ENCODE measurements at regions not wholly inside any gene's neighbourhood (a gene's known extent, or its start where the extent isn't known, plus 50 kb on each side); places are given as distances from the start of the nearest gene placed in this dataset.
"Not testable (repeated sequence)": the region's sequence is repeated elsewhere in the genome, so short reads cannot be mapped to it uniquely, and the experiment has no call there.

DNA sequence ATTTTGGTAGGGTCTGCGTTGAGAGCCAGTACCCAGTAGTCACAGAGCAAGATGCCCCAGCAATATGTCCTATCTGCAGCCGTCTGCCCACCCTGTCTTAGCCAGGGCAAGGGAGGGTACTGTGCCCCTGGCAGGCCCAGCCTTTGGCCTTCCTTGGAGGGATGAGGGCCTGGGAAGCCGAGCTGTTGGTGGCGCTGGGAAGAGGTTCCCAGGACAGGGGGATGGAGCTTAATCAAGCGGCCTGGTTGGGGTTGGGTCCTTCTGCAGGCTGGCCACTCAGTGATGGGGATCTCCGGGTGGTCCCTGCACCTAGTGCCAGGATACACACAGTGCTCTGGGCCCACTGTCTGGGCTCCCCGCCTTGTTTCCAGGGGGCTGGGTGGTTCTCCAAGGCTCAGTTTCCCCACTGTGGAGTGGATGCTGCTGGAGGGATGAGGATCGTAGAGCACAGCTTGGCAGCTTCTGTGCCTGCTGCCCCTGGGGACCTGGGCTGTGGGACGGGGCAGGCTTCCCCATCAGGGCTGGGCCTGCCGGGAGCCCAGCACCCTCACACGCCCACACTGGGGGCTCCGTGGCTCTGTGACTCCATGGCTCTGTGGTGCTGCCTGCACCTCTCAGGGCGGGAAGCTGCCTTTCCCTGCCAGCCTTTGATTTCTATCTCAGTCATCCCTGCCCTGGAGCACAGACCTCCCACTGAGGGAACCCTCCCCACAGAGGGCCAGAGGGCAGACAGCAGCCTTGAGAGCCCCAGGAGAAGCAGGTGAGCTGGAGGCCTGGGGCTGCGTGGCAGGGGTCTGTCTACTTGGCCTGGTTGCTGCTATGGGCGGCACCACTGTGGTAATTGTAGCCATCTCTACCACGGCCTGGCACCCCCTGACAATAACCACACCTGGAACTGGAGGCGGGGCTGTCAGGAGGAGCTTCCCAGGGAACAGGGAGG, 357.0 kb downstream of the TMEM121 start:
- DNase-seq: no peak

DNA sequence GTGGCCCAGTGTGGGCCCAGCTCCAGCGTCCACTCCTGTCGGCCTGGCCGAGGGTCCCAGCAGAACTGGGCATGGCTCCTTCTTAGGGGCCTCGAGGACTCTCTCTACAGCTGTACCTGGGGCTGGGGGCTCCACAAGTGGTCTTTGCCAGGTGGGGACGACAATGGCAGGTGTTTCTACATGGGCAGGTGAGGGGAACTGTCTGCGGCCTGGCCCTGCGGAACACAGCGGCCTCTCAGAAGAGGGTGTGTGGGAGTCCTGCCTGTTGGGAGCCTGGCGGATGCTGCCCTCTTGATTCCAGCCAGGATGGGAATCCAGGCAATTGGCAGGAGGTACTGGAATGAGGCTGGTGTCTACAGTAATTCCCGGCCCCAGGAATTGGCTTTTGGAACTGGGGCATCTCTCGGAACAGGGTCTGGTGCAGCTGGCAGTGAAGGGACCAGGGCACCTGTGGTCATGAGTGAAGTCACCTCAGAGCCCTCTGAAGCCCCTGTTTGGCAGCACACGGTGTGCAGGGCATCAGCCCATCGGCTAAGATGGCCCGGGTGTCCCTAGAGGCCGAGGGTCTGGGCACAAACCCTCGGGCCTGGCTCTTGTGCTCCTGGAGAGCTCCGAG, 357.9 kb downstream of the TMEM121 start:
- DNase-seq: not testable (repeated sequence)

DNA sequence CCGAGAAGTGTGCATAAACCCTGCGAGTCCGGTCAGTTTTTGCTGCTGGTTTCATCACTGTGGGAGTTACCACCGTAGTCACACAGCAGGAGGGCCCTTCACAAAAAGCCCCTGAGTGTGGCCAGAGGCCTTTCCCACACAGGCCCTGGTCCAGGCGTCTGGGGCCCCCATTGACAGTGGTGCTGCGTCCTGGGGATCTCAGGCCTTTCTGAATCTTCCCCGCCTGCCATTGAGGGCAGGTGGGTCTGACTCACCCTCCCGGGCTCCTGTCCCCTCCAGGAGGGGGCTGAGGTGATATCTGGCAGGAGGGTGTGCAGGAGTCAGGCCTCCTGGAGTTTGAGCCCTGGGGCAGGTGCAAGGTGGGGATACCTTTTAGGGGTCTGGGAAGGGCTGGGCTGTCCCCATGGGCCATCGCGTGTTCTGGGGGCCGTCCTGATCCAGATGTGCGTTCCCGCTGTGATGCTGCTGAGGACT, 358.5 kb downstream of the TMEM121 start:
- no peak for DNase-seq

DNA sequence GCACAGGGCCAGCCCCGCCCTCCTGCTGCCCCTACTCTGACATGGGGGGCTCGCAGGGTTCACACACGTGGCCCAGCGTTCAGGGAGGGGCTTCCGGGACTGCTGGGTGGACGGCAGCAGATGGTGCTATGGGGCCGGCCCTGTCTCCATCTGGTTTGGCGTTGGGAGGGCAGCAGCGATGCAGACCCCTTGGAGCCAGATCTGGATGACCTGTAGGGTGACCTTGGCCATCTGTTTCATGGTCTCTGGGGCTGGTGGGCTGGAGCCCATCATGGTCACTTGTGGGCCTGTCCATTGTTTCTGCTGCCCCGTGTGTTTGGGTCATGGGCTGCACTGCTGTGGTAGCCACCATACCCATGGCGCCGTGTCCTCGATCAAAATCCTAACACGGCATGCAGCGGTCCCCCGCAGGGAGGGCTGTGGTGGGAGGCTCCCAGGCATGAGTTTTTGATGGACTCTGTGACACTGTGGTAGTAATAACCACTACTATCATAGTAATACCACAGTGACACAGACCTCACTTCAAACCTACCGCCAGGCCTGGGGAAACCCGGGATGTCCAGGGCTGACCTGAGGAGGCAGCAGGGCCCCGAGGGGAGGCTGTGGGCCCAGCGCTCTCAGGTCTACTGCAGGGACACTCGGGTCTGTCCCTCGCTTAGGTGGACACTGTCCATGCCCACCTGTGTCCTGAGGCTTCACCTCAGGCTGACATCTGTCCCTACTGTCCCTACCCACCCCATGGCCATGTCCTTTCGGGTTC, 359.4 kb downstream of the TMEM121 start:
- no peak for DNase-seq

DNA sequence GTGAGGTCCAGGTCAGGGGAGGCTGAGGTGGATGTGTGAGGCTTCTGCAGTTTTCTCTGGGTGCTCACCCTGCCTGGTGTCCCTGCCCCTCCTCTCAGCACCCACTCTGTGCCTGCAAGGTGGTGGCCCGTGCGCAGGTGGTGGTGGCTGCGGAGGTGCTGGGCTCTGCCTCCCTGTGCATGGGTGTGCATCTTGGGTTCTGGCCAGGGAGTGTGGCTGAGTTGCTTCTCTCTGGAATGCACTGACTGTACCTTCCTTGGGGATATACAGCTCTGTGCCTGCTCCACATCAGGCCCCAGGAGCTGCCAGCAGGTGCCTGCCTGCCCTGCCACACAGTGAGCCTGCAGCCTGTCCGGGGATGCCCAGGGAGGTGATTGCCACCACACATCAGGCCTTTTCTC, 360.4 kb downstream of the TMEM121 start:
- not testable (repeated sequence) for DNase-seq

DNA sequence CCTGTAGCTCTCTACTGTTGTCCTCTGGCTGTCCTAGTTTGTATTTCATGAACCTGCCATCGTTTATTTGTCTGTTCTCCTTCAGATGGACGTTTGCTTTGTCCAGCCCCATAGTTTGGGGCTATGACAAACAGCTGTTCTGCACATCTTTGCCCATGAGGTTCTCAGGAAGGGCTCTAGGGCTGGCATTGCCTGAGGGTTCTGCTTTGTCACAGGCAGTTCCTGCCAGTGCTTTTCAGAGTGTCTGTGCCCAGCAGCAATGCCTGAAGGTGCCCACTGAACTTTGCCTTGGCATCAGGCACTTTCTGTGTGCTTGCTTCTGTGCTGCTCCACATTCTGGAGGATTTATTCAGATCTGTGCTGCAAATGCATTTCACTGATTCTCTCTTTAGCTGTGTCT, 361.3 kb downstream of the TMEM121 start:
- no peak for DNase-seq

DNA sequence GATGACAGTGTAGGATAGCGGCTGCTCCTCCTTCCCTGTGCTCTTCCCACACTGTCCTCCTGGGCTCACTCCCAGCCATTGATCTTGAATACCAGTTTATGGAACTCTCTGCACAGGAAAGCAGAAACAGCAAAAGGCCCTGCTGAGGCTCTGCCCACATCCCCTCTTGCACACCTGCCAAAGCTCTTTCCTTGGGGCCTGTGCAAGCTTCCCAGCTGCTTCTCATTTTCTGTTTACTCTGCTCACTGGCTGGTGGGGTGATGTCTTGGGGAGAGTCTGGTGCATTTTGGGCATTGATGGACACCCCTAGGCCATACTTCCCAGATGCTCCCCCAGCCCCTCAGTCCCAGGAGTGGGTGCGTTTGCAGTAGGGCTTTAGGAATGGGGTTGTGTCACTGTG, 361.8 kb downstream of the TMEM121 start:
- DNase-seq: no peak

DNA sequence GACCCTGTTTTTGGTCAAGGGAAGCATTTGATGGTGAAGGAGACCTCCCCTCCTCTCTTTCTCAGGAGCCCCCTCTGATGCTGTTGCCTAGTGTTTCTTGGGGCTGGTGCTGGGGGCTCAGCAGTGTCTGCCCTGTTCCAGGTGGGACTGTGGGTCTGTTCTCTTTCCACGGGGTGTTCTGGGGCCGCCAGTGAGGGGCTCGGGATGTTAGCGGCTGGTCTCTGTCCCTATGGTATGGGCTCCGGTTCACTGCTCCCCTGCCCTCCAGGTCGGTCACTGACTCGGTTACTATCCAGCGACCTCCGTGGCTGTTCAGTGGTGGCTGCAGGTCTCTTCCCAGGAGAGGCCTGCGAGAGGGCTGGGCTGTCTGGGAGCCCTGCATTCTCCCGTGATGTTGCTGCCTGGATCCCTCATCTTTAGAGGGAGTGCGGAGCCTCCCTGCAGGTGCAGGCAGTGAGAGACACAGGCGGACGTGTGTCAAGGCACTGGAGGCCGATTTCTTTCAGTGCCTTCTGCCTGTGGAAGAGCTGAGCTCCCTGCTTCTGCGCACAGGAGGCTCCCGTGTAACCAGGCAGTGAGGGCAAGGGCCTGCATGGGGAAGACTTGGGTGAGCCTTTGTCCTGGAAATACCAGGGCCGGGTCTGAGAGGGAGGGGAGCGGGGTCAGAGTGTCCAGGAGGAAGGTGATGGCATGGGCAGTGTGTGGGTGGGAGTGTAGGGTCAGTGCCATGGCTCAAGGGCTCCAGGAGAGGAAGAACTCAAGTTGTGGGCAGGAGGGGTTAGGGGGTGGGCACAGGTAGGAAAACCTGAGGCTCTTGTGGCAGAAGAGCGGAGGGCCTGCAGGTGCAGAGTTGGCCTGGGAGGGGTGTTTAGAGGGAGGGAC, 362.6 kb downstream of the TMEM121 start:
- no peak for DNase-seq

DNA sequence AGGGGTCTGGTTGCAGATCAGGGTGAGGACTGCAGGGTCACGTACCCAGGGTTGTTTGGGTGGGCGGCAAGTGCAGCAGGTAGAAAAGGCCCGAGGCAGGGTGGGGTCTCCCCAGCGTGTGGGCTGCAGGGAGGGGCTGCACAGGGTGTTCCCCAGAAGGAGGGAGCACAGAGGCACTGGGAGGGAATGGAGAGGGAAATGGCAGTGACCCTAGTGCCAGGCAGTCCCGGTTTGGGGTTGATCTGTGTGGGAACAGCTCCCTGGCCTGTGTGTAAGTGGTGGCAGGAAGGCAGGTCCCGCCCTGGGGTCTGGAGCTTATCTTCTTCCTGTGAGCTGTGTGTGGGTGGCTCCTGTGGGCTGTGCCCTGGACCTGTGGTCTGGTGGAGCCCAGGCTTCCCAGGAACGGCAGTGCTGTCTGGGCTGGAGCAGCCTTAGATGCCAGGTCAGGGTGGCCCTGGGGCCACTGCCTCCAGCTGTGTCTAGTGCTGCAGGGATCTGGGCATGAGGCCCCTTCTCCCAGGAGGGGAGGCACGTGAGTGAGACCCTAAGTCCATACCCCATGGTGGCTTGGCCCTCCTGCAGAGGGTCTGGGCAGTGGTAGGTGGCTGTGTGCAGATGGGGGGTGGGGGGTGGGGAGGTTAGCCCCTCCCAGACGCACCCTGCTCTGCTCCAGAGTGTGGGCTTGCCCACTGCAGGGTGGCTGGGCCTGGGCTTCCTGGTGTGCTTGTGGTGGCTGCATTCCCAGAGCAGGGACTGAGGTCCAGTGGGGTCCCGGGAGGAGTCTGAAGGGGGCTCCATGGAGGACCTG, 363.5 kb downstream of the TMEM121 start:
- no peak for DNase-seq

DNA sequence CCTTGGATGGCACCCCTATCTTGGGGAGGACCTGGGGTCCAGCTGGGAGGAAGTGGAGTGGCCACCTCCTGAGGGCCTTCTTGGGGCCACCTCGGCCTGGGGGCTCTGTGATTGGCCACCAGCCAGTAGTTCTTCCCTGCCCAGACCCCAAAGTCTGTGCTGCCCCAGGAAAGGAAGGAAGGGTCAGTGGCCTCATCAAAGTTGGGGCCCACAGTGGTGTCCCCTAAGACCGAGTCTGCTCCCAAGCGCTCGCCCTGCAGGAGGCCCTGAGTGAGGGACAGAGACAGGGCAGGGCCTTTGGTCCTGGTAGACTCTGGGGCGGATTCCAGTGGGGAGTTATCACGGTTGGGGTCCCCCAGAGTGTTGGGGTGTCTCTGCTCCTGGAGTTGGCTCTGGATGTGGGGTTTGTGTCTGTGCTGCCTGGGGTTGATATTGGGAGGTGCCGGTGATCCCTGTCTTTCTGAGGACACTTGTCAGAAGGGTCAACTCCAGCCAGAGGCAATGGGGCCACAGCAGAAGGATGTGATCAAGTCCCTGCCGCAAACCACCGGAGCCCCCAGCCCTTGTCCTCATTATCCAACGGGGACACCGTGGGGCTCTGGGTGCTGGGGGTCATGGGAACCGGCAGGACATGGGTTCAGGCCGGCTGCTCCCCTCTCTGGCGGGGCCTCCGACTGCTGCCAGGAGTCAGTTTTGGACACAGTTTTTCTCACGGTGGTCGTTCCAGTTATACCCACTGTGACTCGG, 364.3 kb downstream of the TMEM121 start:
- DNase-seq: no peak

DNA sequence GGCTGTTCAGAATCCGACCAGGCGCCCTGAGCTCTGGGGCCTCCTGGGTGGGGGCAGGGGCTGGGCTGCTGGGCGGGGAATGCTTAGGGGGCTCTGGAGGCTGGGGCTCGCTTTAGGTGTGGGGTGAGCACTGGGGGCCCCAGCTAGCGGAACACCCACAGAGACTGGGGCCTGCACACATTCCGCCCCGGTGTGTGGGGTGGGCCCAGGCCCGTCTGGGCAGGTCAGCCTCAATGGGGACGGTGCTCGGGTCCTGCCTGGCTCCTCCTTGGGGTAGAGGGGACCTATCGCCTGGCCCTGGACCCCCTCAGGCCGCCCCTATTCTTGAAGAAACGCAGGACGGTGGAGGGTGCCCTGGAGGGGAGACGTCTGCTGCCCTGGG, 364.8 kb downstream of the TMEM121 start:
- DNase-seq: no peak

DNA sequence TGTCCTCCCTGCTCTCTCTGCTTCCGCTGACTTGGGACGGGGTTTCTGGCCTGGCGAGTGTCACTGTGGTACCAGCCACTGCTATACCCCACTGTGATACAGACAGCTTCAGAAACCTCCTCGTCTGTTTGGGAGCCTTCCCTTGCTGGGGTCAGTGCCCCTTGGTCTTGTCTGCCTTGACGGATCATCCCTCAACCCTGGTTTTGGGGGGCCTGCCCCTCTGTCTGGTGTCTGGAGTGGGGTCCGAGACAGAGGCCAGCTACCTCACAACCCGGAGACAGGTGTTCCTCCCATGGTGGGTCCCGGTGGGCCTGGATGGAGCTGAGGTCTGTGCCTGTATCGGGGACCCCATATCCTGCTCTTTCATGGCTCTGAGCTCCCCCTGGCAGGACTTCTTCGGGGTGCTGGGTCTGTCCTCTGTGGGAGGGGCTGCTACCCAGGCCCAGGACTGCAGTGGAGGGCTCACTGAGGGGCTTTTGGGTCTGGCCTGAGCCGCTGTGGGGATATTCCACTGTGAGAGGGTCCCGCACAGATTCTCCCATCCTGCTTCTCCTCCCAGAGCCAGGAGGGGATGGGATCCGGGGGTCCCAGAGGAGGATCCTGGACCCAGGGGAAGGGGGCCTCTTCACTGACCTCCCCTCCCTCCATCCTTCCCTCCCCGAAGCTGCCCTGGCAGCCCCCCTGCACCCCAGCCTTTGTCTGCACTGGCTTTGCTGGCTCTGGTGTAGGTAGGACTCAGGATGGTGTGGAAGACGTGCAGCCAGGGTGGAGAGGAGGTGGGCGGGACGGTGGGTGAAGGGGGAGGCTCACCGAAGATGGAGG, 365.5 kb downstream of the TMEM121 start:
- DNase-seq: no peak

DNA sequence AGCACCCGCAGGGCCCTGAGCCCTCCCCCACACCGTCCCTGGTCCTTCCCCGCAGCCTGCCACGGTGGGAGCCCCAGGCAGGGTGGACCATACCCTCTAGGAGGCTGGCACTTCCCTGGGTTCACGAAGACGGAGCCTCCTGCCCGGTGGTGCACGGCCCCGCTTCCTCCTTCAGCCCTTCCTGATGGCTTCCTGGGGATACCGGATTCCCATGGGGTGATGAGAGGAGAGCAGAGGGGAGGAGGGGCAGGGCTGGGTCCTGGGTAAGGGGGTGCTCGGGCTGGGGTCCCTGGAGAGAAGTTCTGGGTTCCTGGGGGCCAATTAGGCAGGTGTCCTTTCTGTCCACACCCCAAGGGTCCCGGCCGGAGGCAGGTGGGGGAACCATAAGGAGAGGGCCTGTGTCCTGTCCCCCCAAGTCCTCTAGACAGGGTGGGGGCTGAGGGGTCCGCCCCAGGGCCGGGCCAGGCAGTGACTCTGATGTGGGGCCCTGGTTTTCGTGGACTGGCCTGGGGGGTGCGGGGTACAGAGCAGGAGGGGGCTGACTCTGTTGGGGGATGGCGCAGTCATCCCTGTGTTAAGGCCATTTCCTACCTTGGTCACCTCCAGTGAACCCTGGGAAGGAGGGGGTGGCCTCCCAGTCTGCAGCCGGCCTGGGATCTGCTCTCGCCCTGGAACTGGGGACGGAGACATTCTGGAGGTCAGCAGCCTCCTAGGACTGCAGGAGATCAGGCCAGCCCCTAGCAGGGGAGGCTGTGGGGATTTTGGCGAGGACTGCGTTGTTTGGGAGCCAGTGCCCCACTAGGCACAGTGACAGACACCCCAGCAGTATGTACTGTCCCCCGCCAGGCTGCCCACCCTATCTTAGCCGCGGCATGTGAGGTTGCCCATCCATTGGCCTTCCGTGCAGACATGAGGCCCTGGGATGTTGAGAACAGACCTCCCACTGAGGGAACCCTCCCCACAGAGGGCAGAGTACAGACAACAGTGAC, 366.4 kb downstream of the TMEM121 start:
- DNase-seq: not testable (repeated sequence)

DNA sequence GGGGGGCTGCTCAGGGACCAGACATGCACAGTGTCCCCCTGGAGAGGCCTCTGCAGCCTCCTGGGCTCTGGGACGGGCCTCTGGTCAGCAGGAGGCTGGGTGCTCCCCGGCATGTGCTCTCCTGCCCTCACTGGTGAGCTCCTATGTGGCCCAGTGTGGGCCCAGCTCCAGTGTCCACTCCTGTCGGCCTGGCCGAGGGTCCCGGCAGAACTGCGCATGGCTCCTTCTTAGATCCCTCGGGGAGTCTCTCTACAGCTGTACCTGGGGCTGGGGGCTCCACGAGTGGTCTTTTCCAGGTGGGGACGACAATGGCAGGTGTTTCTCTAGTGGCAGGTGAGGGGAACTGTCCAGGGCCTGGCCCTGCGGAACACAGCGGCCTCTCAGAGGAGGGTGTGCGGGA, 367.3 kb downstream of the TMEM121 start:
- not testable (repeated sequence) for DNase-seq

DNA sequence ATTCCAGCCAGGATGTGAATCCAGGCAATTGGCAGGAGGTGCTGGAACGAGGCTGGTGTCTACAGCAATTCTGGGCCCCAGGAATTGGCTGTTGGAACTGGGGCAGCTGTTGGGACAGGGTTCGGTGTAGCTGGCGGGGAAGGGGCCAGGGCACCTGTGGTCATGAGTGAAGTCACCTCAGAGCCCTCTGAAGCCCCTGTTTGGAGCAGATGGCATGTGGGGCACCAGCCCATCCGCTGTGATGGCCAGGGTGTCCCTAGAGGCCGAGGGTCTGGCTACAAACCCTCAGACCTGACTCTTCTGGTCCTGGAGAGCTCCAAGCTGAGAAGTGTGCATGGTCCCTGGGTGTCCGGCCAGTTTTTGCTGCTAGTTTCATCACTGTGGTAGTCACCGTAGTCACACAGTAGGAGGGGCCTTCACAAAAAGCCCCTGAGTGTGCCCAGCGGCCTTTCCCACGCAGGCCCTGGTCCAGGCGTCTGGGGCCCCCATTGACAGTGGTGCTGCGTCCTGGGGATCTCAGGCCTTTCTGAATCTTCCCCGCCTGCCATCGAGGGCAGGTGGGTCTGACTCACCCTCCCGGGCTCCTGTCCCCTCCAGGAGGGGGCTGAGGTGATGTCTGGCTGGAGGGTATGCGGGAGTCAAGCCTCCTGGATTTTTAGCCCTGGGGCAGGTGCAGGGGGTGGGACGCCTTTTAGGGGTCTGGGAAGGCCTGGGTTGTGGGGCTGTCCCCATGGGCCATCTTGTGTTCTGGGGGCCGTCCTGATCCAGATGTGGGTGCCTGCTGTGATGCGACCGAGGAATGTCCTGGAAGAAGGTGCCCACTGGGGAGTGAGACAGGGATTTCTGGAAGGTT, 368.0 kb downstream of the TMEM121 start:
- DNase-seq: no peak

DNA sequence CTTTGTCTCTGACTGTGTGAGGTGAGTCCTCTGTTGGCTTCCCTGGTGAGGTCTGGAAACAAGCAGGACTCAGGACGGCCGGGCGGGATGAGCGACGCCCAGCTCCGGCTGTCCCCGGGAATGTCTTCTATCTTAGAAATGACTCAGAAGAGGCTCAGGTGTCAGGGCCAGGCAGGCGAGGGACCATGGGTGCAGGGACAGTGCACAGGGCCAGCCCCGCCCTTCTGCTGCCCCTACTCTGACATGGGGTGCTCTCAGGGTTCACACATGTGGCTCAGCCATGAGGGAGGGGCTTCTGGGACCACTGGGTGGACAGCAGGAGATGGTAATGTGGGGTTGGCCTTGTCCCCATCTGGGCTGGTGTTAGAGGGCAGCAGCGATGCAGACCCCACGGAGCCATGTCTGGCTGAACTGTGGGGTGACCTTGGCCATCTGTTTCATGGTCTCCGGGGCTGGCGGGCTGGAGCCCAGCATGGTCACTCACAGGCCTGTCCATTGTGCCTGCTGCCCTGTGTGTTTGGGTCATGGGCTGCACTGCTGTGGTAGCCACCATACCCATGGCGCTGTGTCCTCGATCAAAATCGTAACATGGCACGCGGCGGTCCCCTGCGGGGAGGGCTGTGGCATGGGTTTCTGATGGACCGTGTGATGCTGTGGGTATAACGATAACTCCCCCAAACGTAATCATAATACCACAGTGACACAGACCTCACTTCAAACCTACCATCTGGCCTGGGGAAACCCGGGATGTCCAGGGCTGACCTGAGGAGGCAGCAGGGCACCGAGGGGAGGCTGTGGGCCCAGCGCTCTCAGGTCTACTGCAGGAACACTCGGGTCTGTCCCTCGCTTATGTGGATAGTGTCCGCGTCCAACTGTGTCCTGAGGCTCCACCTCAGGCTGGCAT, 368.8 kb downstream of the TMEM121 start:
- no peak for DNase-seq

Data from stimulated activated CD4-positive, alpha-beta T cell treated with anti-CD3 and anti-CD28 coated beads, Interleukin-2, amount 100 ng/mL, for 24 hours (primary cell).